K562 (cell line): ENCODE measurements at regions not wholly inside any gene's neighbourhood (a gene's known extent, or its start where the extent isn't known, plus 50 kb on each side); places are given as distances from the start of the nearest gene placed in this dataset.

Experiments
- ATAC-seq: fragments of 200-7000 bp; cut with Tn5 transposase; 3 replicates; pipeline ENCODE4 v1.9.1; 2020; ENCODE audit warnings: moderate library complexity
- BruUV-seq: library from RNA; stranded (reverse); fragments of 400-500 nt; replicated peaks from 2 replicates; lab custom pipeline; 2021; lab: Mats Ljungman, UMichigan
- CTCF ChIA-PET: fragments of 300-600 bp; formaldehyde crosslinking; extraction: SDS; loops from one replicate; lab custom pipeline; 2021; ENCODE audit warnings: low intra/inter-chr PET ratio; lab: Yijun Ruan, JAX
- POLR2A ChIA-PET: fragments of 300-600, 350-650 bp; sonication (Branson Sonifier 250); formaldehyde crosslinking; extraction: SDS; loops from one replicate; lab custom pipeline; 2021; ENCODE audit warnings: antibody characterized with exemption, inconsistent platforms; lab: Yijun Ruan, JAX
- DNase-seq, 4 experiments: peaks; one replicate each; pipeline versions ENCODE4 v3.0.0 to v3.0.0-alpha.2; 2011 to 2018; ENCODE audit warnings: low spot score in 3 of 4, mixed read lengths in 3 of 4; ENCODE audit errors: extremely low read depth in 1 of 4
- FAIRE-seq: peaks from 2 replicates; lab custom pipeline; 2011; peaks lifted over from hg19 to GRCh38; lab: Jason Lieb, UNC
- H2AFZ ChIP-seq: 2 replicates; pipeline ENCODE4 v1.6.0; 2011; ENCODE audit warnings: low read depth, low read length, control low read depth, inconsistent platforms
- H3K27ac ChIP-seq: fragments of 200-600 bp; 3 replicates; pipeline ENCODE4 v1.8.0; 2011; ENCODE audit warnings: low read depth, mild to moderate bottlenecking, control low read depth, inconsistent platforms, low read length, moderate library complexity, mixed read lengths; ENCODE audit errors: extremely low read depth
- H3K27me3 ChIP-seq, 2 experiments: fragments of 300-600 bp in 1 of 2; 2 replicates in 1 of 2; 3 replicates in 1 of 2; pipeline versions ENCODE4 v1.6.0 to v1.8.0; 2011; ENCODE audit warnings: inconsistent platforms in 2 of 2, low read length in 2 of 2, mild to moderate bottlenecking in 1 of 2, mixed read lengths in 1 of 2, moderate library complexity in 1 of 2; ENCODE audit not compliant: control insufficient read depth in 2 of 2, insufficient read depth in 2 of 2
- H3K36me3 ChIP-seq: fragments of 300-600 bp; 3 replicates; pipeline ENCODE4 v1.8.0; 2011; ENCODE audit warnings: mild to moderate bottlenecking, low read length, inconsistent platforms; ENCODE audit not compliant: control insufficient read depth, insufficient read depth
- H3K4me1 ChIP-seq, 2 experiments: fragments of 200-600 bp in 1 of 2; replicated peaks in 1 of 2; 2 replicates in 1 of 2; 3 replicates in 1 of 2; pipeline versions ENCODE4 v1.5.1 to v1.8.0; 2011; ENCODE audit warnings: inconsistent platforms in 2 of 2, low read length in 2 of 2, mild to moderate bottlenecking in 1 of 2, mixed read lengths in 1 of 2, moderate library complexity in 1 of 2; ENCODE audit not compliant: control insufficient read depth in 2 of 2, insufficient read depth in 2 of 2
- H3K4me2 ChIP-seq: 2 replicates; pipeline ENCODE4 v1.6.1; 2011; ENCODE audit warnings: low read length, control low read depth, inconsistent platforms, mixed read lengths; ENCODE audit not compliant: insufficient read depth
- H3K4me3 ChIP-seq: fragments of 200-600 bp; sonication (generic), shearing (Covaris generic); 2 replicates; pipeline ENCODE4 v1.5.1; 2016; ENCODE audit warnings: control low read depth, inconsistent platforms
- H3K79me2 ChIP-seq: fragments of 200-600 bp; 3 replicates; pipeline ENCODE4 v1.8.0; 2011; ENCODE audit warnings: low read length, inconsistent platforms; ENCODE audit not compliant: control insufficient read depth, insufficient read depth
- H3K9ac ChIP-seq, 2 experiments: 2 replicates each; pipeline versions ENCODE4 v1.6.0 to v1.6.1; 2011; ENCODE audit warnings: low read depth in 2 of 2, low read length in 2 of 2, control low read depth in 1 of 2, inconsistent platforms in 1 of 2, mild to moderate bottlenecking in 1 of 2, mixed read lengths in 1 of 2; ENCODE audit not compliant: insufficient read depth in 1 of 2
- H3K9me1 ChIP-seq: one replicate; pipeline ENCODE4 v1.6.0; 2011; ENCODE audit warnings: inconsistent platforms, mild to moderate bottlenecking, low read length, moderate library complexity; ENCODE audit not compliant: control insufficient read depth, insufficient read depth
- H3K9me3 ChIP-seq: replicated peaks from 2 replicates; pipeline ENCODE4 v1.5.1; 2011; ENCODE audit warnings: low read depth, low read length, inconsistent platforms; ENCODE audit not compliant: control insufficient read depth, insufficient read depth
- H4K20me1 ChIP-seq: replicated peaks from 2 replicates; pipeline ENCODE4 v1.6.1; 2011; ENCODE audit warnings: low read length, inconsistent platforms, mixed read lengths; ENCODE audit not compliant: control insufficient read depth, insufficient read depth
- HDGF ChIP-seq: fragments of 450-650 bp; IDR thresholded peaks from 2 replicates; pipeline ENCODE4 v1.6.1; 2016
- MYNN ChIP-seq, 2 experiments: sonication (generic); formaldehyde crosslinking in 1 of 2; IDR thresholded peaks; 2 replicates each; pipeline versions ENCODE4 v1.5.0 to v1.6.1; 2016 to 2020; ENCODE audit warnings: antibody characterized with exemption in 1 of 2, missing genetic modification reagents in 1 of 2
- NR3C1 ChIP-seq: sonication (generic); formaldehyde crosslinking; IDR thresholded peaks from 2 replicates; pipeline ENCODE4 v1.8.1; 2022; ENCODE audit warnings: missing genetic modification reagents
- POLR2A ChIP-seq: fragments of 450-650 bp; conservative IDR thresholded peaks from 2 replicates; pipeline ENCODE4 v1.6.1; 2016
- SREBF2 ChIP-seq: sonication (generic); formaldehyde crosslinking; IDR thresholded peaks from 2 replicates; pipeline ENCODE4 v1.4.0; 2020; ENCODE audit warnings: mild to moderate bottlenecking, missing genetic modification reagents
- ZBTB49 ChIP-seq: sonication (generic); formaldehyde crosslinking; IDR thresholded peaks from 2 replicates; pipeline ENCODE4 v1.8.0; 2022; ENCODE audit warnings: missing genetic modification reagents, mild to moderate bottlenecking, borderline replicate concordance
- WGBS: fragments of 100-300 bp; shearing (Covaris generic); methylation state at CpG from one replicate; pipeline ENCODE4 v1.1.6; 2016; ENCODE audit warnings: low coverage, mixed read lengths; ENCODE audit not compliant: insufficient coverage; ENCODE audit errors: missing lambda C conversion rate; 5-methylcytosine and 5-hydroxymethylcytosine counted together
- in situ Hi-C: fragments of 300-500 bp; cut with MboI; formaldehyde crosslinking; loops from 4 replicates; pipeline ENCODE4 v1.15.0; 2018; ENCODE audit warnings: inconsistent platforms, mixed read lengths
- intact Hi-C: fragments of 100-400 bp; cut with micrococcal nuclease; formaldehyde crosslinking; loops from 2 replicates; pipeline ENCODE4 v1.14.2; 2022
- TF ChIP-seq, protein P1 (sequence below): fragments of 450-650 bp; IDR thresholded peaks from 2 replicates; pipeline ENCODE4 v1.7.1; 2018; ENCODE audit warnings: mild to moderate bottlenecking, low read depth; ENCODE audit not compliant: partially characterized antibody
- TF ChIP-seq, protein P2 (sequence below), 2 experiments: fragments of 450-650 bp in 1 of 2; sonication (generic) in 1 of 2; formaldehyde crosslinking in 1 of 2; IDR thresholded peaks in 1 of 2; conservative IDR thresholded peaks in 1 of 2; 2 replicates each; pipeline versions ENCODE4 v1.6.1 to v1.8.1; 2016 to 2023; ENCODE audit warnings: mild to moderate bottlenecking in 2 of 2, moderate library complexity in 2 of 2, inconsistent platforms in 1 of 2, missing genetic modification reagents in 1 of 2
- TF ChIP-seq, protein P3 (sequence below): fragments of 250-450 bp; sonication (Bioruptor Pico); IDR thresholded peaks from 2 replicates; pipeline ENCODE4 v1.8.0; 2022; ENCODE audit warnings: inconsistent platforms

GRCh38 chr5:106106384-106106783 is 1564.4 kb downstream of the EFNA5 start:
- FAIRE-seq, result no peak
- WGBS, result 11% methylated on average over 2 of the region's 2 CpGs
- Histone ChIP-seq H2AFZ (no peak overlapping the region), H3K27ac (no peak overlapping the region), H4K20me1 (no peaks in the 10 kb centered on the region), H3K9me1 (no peaks in the 10 kb centered on the region), H3K27me3 (no peaks in the 10 kb centered on the region), H3K4me3 (no peak overlapping the region), H3K36me3 (no peaks in the 10 kb centered on the region), H3K4me2 (no peak overlapping the region), H3K4me1 (no peaks in the 10 kb centered on the region), H3K9me3 (no peaks in the 10 kb centered on the region), H3K9ac (no peak overlapping the region), H3K79me2 (no peaks in the 10 kb centered on the region)
- ChIA-PET CTCF (no interaction called here), POLR2A (no interaction called here)
- DNase-seq, result no peak
- in situ Hi-C loops (no loop called here), intact Hi-C loops (no loop called here)
- BruUV-seq, result no TSS peak
- ATAC-seq, result no peak
- TF ChIP-seq, protein P1, sequence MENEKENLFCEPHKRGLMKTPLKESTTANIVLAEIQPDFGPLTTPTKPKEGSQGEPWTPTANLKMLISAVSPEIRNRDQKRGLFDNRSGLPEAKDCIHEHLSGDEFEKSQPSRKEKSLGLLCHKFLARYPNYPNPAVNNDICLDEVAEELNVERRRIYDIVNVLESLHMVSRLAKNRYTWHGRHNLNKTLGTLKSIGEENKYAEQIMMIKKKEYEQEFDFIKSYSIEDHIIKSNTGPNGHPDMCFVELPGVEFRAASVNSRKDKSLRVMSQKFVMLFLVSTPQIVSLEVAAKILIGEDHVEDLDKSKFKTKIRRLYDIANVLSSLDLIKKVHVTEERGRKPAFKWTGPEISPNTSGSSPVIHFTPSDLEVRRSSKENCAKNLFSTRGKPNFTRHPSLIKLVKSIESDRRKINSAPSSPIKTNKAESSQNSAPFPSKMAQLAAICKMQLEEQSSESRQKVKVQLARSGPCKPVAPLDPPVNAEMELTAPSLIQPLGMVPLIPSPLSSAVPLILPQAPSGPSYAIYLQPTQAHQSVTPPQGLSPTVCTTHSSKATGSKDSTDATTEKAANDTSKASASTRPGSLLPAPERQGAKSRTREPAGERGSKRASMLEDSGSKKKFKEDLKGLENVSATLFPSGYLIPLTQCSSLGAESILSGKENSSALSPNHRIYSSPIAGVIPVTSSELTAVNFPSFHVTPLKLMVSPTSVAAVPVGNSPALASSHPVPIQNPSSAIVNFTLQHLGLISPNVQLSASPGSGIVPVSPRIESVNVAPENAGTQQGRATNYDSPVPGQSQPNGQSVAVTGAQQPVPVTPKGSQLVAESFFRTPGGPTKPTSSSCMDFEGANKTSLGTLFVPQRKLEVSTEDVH, result no peak
- no peak for TF ChIP-seq NR3C1 (CRISPR knock-in tag)
- TF ChIP-seq MYNN (IDR thresholded peaks at IDR 0.05), result no peak
- TF ChIP-seq MYNN (CRISPR knock-in tag; IDR thresholded peaks at IDR 0.05), result no peak
- TF ChIP-seq HDGF, result no peak
- TF ChIP-seq, protein P2, sequence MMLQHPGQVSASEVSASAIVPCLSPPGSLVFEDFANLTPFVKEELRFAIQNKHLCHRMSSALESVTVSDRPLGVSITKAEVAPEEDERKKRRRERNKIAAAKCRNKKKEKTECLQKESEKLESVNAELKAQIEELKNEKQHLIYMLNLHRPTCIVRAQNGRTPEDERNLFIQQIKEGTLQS (IDR thresholded peaks at IDR 0.05), result no peak
- TF ChIP-seq, protein P2 (CRISPR knock-in tag; conservative IDR thresholded peaks at IDR 0.05), result no peak
- TF ChIP-seq, protein P3, sequence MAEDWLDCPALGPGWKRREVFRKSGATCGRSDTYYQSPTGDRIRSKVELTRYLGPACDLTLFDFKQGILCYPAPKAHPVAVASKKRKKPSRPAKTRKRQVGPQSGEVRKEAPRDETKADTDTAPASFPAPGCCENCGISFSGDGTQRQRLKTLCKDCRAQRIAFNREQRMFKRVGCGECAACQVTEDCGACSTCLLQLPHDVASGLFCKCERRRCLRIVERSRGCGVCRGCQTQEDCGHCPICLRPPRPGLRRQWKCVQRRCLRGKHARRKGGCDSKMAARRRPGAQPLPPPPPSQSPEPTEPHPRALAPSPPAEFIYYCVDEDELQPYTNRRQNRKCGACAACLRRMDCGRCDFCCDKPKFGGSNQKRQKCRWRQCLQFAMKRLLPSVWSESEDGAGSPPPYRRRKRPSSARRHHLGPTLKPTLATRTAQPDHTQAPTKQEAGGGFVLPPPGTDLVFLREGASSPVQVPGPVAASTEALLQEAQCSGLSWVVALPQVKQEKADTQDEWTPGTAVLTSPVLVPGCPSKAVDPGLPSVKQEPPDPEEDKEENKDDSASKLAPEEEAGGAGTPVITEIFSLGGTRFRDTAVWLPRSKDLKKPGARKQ (CRISPR knock-in tag), result no peak
- no peak for TF ChIP-seq POLR2A
- no peak for TF ChIP-seq SREBF2 (CRISPR knock-in tag)
- TF ChIP-seq ZBTB49 (CRISPR knock-in tag), result no peak
